ENCODE measurements at regions not wholly inside any gene's neighbourhood (a gene's known extent, or its start where the extent isn't known, plus 50 kb on each side); places are given as distances from the start of the nearest gene placed in this dataset.

- TF ChIP-seq PCBP2 (optimal IDR thresholded peaks at IDR 0.05; ENCODE audit: low read depth, low read length, poor library complexity, severe bottlenecking) = no peak
- no peak for TF ChIP-seq ZNF704 (CRISPR knock-in tag; IDR thresholded peaks at IDR 0.05; ENCODE audit: borderline replicate concordance)
- TF ChIP-seq NR3C1 (CRISPR knock-in tag; IDR thresholded peaks at IDR 0.05) = no peak
- no peak for TF ChIP-seq TFDP1 (CRISPR knock-in tag; IDR thresholded peaks at IDR 0.05; ENCODE audit: borderline replicate concordance)
- TF ChIP-seq RELA (CRISPR knock-in tag; IDR thresholded peaks at IDR 0.05) = no peak
- TF ChIP-seq ZBED4 (CRISPR knock-in tag; IDR thresholded peaks at IDR 0.05; ENCODE audit: borderline replicate concordance) = no peak
Measured at GRCh38 chr7:149379625-149380024, 81.2 kb downstream of the ZNF777 start (continued).

GRCh38 chr7:149381245-149381644 is 79.6 kb downstream of the ZNF777 start:
- H4K20me1 ChIP-seq (ENCODE audit: insufficient read depth, low read length) = no peaks in the 10 kb centered on the region
- no peak overlapping the region for H2AFZ ChIP-seq (ENCODE audit: low read length)
- ATAC-seq (peak; percentile 76), FAIRE-seq (no peak), DNase-seq (ENCODE audit: low spot score) (no peak)
- WGBS (ENCODE audit: low lambda C conversion rate) = 0% methylated on average over 2 of the region's 2 CpGs
- H3K27me3 ChIP-seq (ENCODE audit: control insufficient read depth in 1 of 2, insufficient read depth in 2 of 2, low read length in 2 of 2) = 0 out of 5 replicates have a peak, but pooled peaks cover 0 to 4% of the 10 kb centered on the region in 2 experiments
- intact Hi-C loops (cut with micrococcal nuclease; ENCODE audit: unreplicated experiment) = no loop called here
- no peaks in the 10 kb centered on the region for H3K9me3 ChIP-seq (ENCODE audit: low read length)
- no peaks in the 10 kb centered on the region for H3K4me1 ChIP-seq (ENCODE audit: insufficient read depth, low read length)
- CTCF ChIA-PET (ENCODE audit: low intra/inter-chr PET ratio, low total read pairs) = no interaction called here
- no peaks in the 10 kb centered on the region for H3K36me3 ChIP-seq (replicated peaks in 1 of 2; ENCODE audit: control insufficient read depth in 1 of 2, insufficient read depth in 2 of 2, low read length in 2 of 2)
- no peak overlapping the region for H3K9ac ChIP-seq (ENCODE audit: insufficient read depth, low read depth, low read length)
- no peak overlapping the region for H3K4me3 ChIP-seq (replicated peaks in 1 of 3; ENCODE audit: insufficient read depth in 1 of 3, low read depth in 2 of 3, low read length in 3 of 3)
- H3K27ac ChIP-seq (ENCODE audit: extremely low read length, insufficient read depth, low read length) = no peak overlapping the region
- no TSS peak for BruUV-seq (replicated peaks)
- no peaks in the 10 kb centered on the region for H3K79me2 ChIP-seq (ENCODE audit: insufficient read depth, low read length)
- in situ Hi-C loops (cut with HindIII; ENCODE audit: extremely low pct_ligation_motif_present, low pct_unique_long_range_greater_than_20kb) = no loop called here
- POLR2A ChIA-PET = no interaction called here
- H3K4me2 ChIP-seq (ENCODE audit: low read depth, low read length) = no peak overlapping the region
- no peak for TF ChIP-seq JARID2 (CRISPR knock-in tag; IDR thresholded peaks at IDR 0.05; ENCODE audit: insufficient replicate concordance)
- TF ChIP-seq ZNF33A (CRISPR knock-in tag; IDR thresholded peaks at IDR 0.05; ENCODE audit: borderline replicate concordance) = no peak
- TF ChIP-seq ZKSCAN8 (CRISPR knock-in tag; IDR thresholded peaks at IDR 0.05; ENCODE audit: borderline replicate concordance) = no peak
- no peak for TF ChIP-seq RFX1 (IDR thresholded peaks at IDR 0.05)
- TF ChIP-seq RBAK (CRISPR knock-in tag; IDR thresholded peaks at IDR 0.05) = no peak
- TF ChIP-seq KDM3A (CRISPR knock-in tag; IDR thresholded peaks at IDR 0.05; ENCODE audit: low read depth) = no peak
- no peak for TF ChIP-seq MTERF4 (CRISPR knock-in tag; IDR thresholded peaks at IDR 0.05)
- TF ChIP-seq CTCF (CRISPR knock-in tag; IDR thresholded peaks at IDR 0.05) = peak; percentile 48
- TF ChIP-seq ZNF263 (CRISPR knock-in tag; IDR thresholded peaks at IDR 0.05) = no peak
- TF ChIP-seq STAG1 (CRISPR knock-in tag; IDR thresholded peaks at IDR 0.05) = peak; percentile 59

Measured in HepG2 (cell line).